ENCODE measurements at regions not wholly inside any gene's neighbourhood (a gene's known extent, or its start where the extent isn't known, plus 50 kb on each side); places are given as distances from the start of the nearest gene placed in this dataset.

GRCh38 chr6:208364-208763 is 83.9 kb upstream of the DUSP22 start:
- peak in 1 of 3 donors; percentile 57 for DNase-seq (ENCODE audit: low read depth in 2 of 3, low spot score in 2 of 3)

- DNase-seq (ENCODE audit: low read depth in 2 of 3, low spot score in 2 of 3), result no peak
Measured at GRCh38 chr6:208938-209337, 83.3 kb upstream of the DUSP22 start.

GRCh38 chr6:209432-210103 is 82.7 kb upstream of the DUSP22 start:
- no peak for DNase-seq (ENCODE audit: low read depth in 2 of 3, low spot score in 2 of 3)

- DNase-seq (ENCODE audit: low read depth in 2 of 3, low spot score in 2 of 3), result no peak
Measured at GRCh38 chr6:210104-210456, 82.2 kb upstream of the DUSP22 start.

- DNase-seq (ENCODE audit: low read depth in 2 of 3, low spot score in 2 of 3), result no peak
Measured at GRCh38 chr6:210778-211374, 81.4 kb upstream of the DUSP22 start.

GRCh38 chr6:211871-212497 is 80.3 kb upstream of the DUSP22 start:
- no peak for DNase-seq (ENCODE audit: low read depth in 2 of 3, low spot score in 2 of 3)

GRCh38 chr6:213284-213683 is 79.0 kb upstream of the DUSP22 start:
- no peak for DNase-seq (ENCODE audit: low read depth in 2 of 3, low spot score in 2 of 3)

- DNase-seq (ENCODE audit: low read depth in 2 of 3, low spot score in 2 of 3), result no peak
Measured at GRCh38 chr6:214428-214827, 77.9 kb upstream of the DUSP22 start.

- DNase-seq (ENCODE audit: low read depth in 2 of 3, low spot score in 2 of 3), result peak in 1 of 3 donors; percentile 20
Measured at GRCh38 chr6:215335-216034, 76.8 kb upstream of the DUSP22 start.

- peak in 1 of 3 donors; percentile 14 for DNase-seq (ENCODE audit: low read depth in 2 of 3, low spot score in 2 of 3)
Measured at GRCh38 chr6:217048-217659, 75.1 kb upstream of the DUSP22 start.

- no peak for DNase-seq (ENCODE audit: low read depth in 2 of 3, low spot score in 2 of 3)
Measured at GRCh38 chr6:218153-219018, 73.9 kb upstream of the DUSP22 start.

- DNase-seq (ENCODE audit: low read depth in 2 of 3, low spot score in 2 of 3), result peak in 1 of 3 donors; percentile 44
Measured at GRCh38 chr6:219019-219570, 73.2 kb upstream of the DUSP22 start.

- DNase-seq (ENCODE audit: low read depth in 2 of 3, low spot score in 2 of 3), result peak in 2 of 3 donors; percentile 86 to 90
Measured at GRCh38 chr6:219641-220198, 72.6 kb upstream of the DUSP22 start.

GRCh38 chr6:220312-220711 is 72.0 kb upstream of the DUSP22 start:
- DNase-seq (ENCODE audit: low read depth in 2 of 3, low spot score in 2 of 3), result no peak

GRCh38 chr6:220721-221475 is 71.4 kb upstream of the DUSP22 start:
- no peak for DNase-seq (ENCODE audit: low read depth in 2 of 3, low spot score in 2 of 3)

- DNase-seq (ENCODE audit: low read depth in 2 of 3, low spot score in 2 of 3), result no peak
Measured at GRCh38 chr6:221531-222349, 70.5 kb upstream of the DUSP22 start.

GRCh38 chr6:222468-222867 is 69.8 kb upstream of the DUSP22 start:
- no peak for DNase-seq (ENCODE audit: low read depth in 2 of 3, low spot score in 2 of 3)

- no peak for DNase-seq (ENCODE audit: low read depth in 2 of 3, low spot score in 2 of 3)
Measured at GRCh38 chr6:223136-223535, 69.2 kb upstream of the DUSP22 start.

All from hematopoietic multipotent progenitor cell (in vitro differentiated cells).